HG03460 (cell line): ENCODE measurements at regions not wholly inside any gene's neighbourhood (a gene's known extent, or its start where the extent isn't known, plus 50 kb on each side); places are given as distances from the start of the nearest gene placed in this dataset.
"Not testable (repeated sequence)": the region's sequence is repeated elsewhere in the genome, so short reads cannot be mapped to it uniquely, and the experiment has no call there.

Experiments used
- ATAC-seq: cut with Tn5 transposase; IDR thresholded peaks from one replicate; pipeline ENCODE4 v1.9.1; 2021; ENCODE audit not compliant: unreplicated experiment

- no peak for ATAC-seq
Measured at GRCh38 chr1:5603353-5604104, 388.7 kb downstream of the NPHP4 start.

- ATAC-seq = not testable (repeated sequence)
Measured at GRCh38 chr1:5602718-5603117, 389.5 kb downstream of the NPHP4 start.

- ATAC-seq = no peak
Measured at GRCh38 chr1:5601516-5601915, 390.7 kb downstream of the NPHP4 start.

- ATAC-seq = no peak
Measured at GRCh38 chr1:5599541-5599940, 392.7 kb downstream of the NPHP4 start.

- no peak for ATAC-seq
Measured at GRCh38 chr1:5598824-5599395, 393.3 kb downstream of the NPHP4 start.

- no peak for ATAC-seq
Measured at GRCh38 chr1:5597991-5598823, 394.0 kb downstream of the NPHP4 start.

GRCh38 chr1:5597171-5597850 is 394.9 kb downstream of the NPHP4 start:
- ATAC-seq = no peak

- ATAC-seq = no peak
Measured at GRCh38 chr1:5596651-5597050, 395.6 kb downstream of the NPHP4 start.

- no peak for ATAC-seq
Measured at GRCh38 chr1:5595531-5596170, 396.6 kb downstream of the NPHP4 start.

GRCh38 chr1:5594056-5594956 is 397.9 kb downstream of the NPHP4 start:
- ATAC-seq = no peak

GRCh38 chr1:5590717-5591116 is 401.5 kb downstream of the NPHP4 start:
- no peak for ATAC-seq

- no peak for ATAC-seq
Measured at GRCh38 chr1:5586629-5587028, 405.6 kb downstream of the NPHP4 start.

GRCh38 chr1:5585256-5585655 is 407.0 kb downstream of the NPHP4 start:
- no peak for ATAC-seq

- ATAC-seq = no peak
Measured at GRCh38 chr1:5580926-5581325, 411.3 kb downstream of the NPHP4 start.

GRCh38 chr1:5579966-5580365 is 412.3 kb downstream of the NPHP4 start:
- no peak for ATAC-seq

GRCh38 chr1:5578690-5579089 is 413.5 kb downstream of the NPHP4 start:
- ATAC-seq = no peak

- ATAC-seq = no peak
Measured at GRCh38 chr1:5577255-5578040, 414.8 kb downstream of the NPHP4 start.

GRCh38 chr1:5576673-5577065 is 415.6 kb downstream of the NPHP4 start:
- ATAC-seq = no peak

GRCh38 chr1:5576011-5576672 is 416.1 kb downstream of the NPHP4 start:
- no peak for ATAC-seq
